ENCODE measurements at regions not wholly inside any gene's neighbourhood (a gene's known extent, or its start where the extent isn't known, plus 50 kb on each side); places are given as distances from the start of the nearest gene placed in this dataset.

DNA sequence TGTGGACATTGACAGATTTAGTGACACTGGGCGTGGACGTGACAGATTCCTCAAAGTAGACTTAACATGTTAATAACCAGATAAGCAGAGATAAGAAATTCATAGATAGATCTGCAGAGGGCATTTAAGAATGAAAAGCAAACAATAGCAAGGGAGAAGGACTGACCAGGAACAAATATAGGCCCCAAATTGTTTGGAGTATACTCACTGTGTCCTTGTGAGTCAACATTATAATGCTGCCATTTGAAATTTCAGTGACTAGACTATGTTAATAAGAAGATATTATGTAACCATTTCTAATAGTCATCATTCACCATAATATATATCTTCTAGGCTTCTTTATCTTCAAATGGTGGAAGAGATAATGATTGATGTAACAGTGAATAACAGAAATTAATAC lies 78.1 kb upstream of the SLC38A11 start:
- TF ChIP-seq CTCF (conservative IDR thresholded peaks at IDR 0.05; ENCODE audit: low read depth, low read length) (no peak), EZH2 (IDR thresholded peaks at IDR 0.05; ENCODE audit: low read length, unreplicated experiment) (no peak)

Measured in PC-3 (cell line).